Fibroblast of lung (primary cell): ENCODE measurements at regions not wholly inside any gene's neighbourhood (a gene's known extent, or its start where the extent isn't known, plus 50 kb on each side); places are given as distances from the start of the nearest gene placed in this dataset.

Experiments used
- DNase-seq, 2 donors: peaks; one replicate each; pipeline versions ENCODE4 v3.0.0 to v3.0.0-alpha.2; 2010; ENCODE audit warnings: low read depth in 2 of 2
- H2AFZ ChIP-seq: 2 replicates; pipeline ENCODE4 v1.5.1; 2012; ENCODE audit warnings: low read length, control low read depth, inconsistent platforms
- H3K27ac ChIP-seq: 2 replicates; pipeline ENCODE4 v1.5.1; 2011; ENCODE audit warnings: low read length, control low read depth; ENCODE audit not compliant: insufficient read depth
- H3K27me3 ChIP-seq: 2 replicates; pipeline ENCODE4 v1.5.1; 2011; ENCODE audit warnings: mild to moderate bottlenecking, low read length; ENCODE audit not compliant: control insufficient read depth, insufficient read depth
- H3K36me3 ChIP-seq: 2 replicates; pipeline ENCODE4 v1.5.1; 2011; ENCODE audit warnings: low read length; ENCODE audit not compliant: control insufficient read depth, insufficient read depth
- H3K4me1 ChIP-seq: 2 replicates; pipeline ENCODE4 v1.5.1; 2011; ENCODE audit warnings: low read length; ENCODE audit not compliant: control insufficient read depth, insufficient read depth; ENCODE audit errors: extremely low read depth
- H3K4me2 ChIP-seq: 2 replicates; pipeline ENCODE4 v1.5.1; 2011; ENCODE audit warnings: low read length, control low read depth; ENCODE audit not compliant: insufficient read depth; ENCODE audit errors: extremely low read depth
- H3K4me3 ChIP-seq, 4 experiments: fragments of 200-600 bp in 1 of 4; sonication (generic) in 1 of 4; replicated peaks in 1 of 4; 2 replicates each; pipeline ENCODE4 v1.5.1; 2011 to 2016; ENCODE audit warnings: low read length in 4 of 4, low read depth in 3 of 4, mild to moderate bottlenecking in 3 of 4, control low read depth in 2 of 4, inconsistent platforms in 1 of 4, mixed read lengths in 1 of 4; ENCODE audit not compliant: insufficient read depth in 1 of 4; ENCODE audit errors: control extremely low read depth in 1 of 4
- H3K79me2 ChIP-seq: 2 replicates; pipeline ENCODE4 v1.5.1; 2012; ENCODE audit warnings: mild to moderate bottlenecking, low read length, inconsistent platforms; ENCODE audit not compliant: control insufficient read depth, insufficient read depth
- H3K9ac ChIP-seq: 2 replicates; pipeline ENCODE4 v1.5.1; 2011; ENCODE audit warnings: mild to moderate bottlenecking, low read length, control low read depth; ENCODE audit not compliant: insufficient read depth
- H3K9me3 ChIP-seq: 2 replicates; pipeline ENCODE4 v1.5.1; 2012; ENCODE audit warnings: low read depth, low read length; ENCODE audit not compliant: control insufficient read depth, insufficient read depth
- H4K20me1 ChIP-seq: 2 replicates; pipeline ENCODE4 v1.5.1; 2011; ENCODE audit warnings: low read length; ENCODE audit not compliant: control insufficient read depth, insufficient read depth; ENCODE audit errors: extremely low read depth
- CTCF ChIP-seq, 2 donors: IDR thresholded peaks in 1 of 2; conservative IDR thresholded peaks in 1 of 2; 1 replicate in 1 of 2; 2 replicates in 1 of 2; pipeline ENCODE4 v1.5.1; 2011 to 2012; ENCODE audit warnings: low read length in 2 of 2, control low read depth in 1 of 2, inconsistent platforms in 1 of 2, low read depth in 1 of 2, mild to moderate bottlenecking in 1 of 2
- EZH2 ChIP-seq: IDR thresholded peaks from 2 replicates; pipeline ENCODE4 v1.5.1; 2012; ENCODE audit warnings: low read length, control low read depth, mild to moderate bottlenecking; ENCODE audit errors: missing control alignments

- H2AFZ ChIP-seq, result no peak overlapping the region
- no peaks in the 10 kb centered on the region for H3K36me3 ChIP-seq
- no peaks in the 10 kb centered on the region for H3K79me2 ChIP-seq
- H3K27me3 ChIP-seq, result no peaks in the 10 kb centered on the region
- H3K9me3 ChIP-seq, result no peaks in the 10 kb centered on the region
- no peak for DNase-seq
- no peak overlapping the region for H3K4me2 ChIP-seq
- no peaks in the 10 kb centered on the region for H3K4me1 ChIP-seq
- H3K9ac ChIP-seq, result no peak overlapping the region
- H3K4me3 ChIP-seq, result no peak overlapping the region
- TF ChIP-seq EZH2 (no peak), CTCF (conservative IDR thresholded peaks at IDR 0.05 in 1 of 2, IDR thresholded peaks at IDR 0.05 in 1 of 2; ENCODE audit: low read depth in 1 of 2, low read length in 2 of 2) (no peak)
- no peak overlapping the region for H3K27ac ChIP-seq
- H4K20me1 ChIP-seq, result no peaks in the 10 kb centered on the region
Observed at GRCh38 chr7:79523436-79523835, 70.0 kb upstream of the MAGI2 start.

DNA sequence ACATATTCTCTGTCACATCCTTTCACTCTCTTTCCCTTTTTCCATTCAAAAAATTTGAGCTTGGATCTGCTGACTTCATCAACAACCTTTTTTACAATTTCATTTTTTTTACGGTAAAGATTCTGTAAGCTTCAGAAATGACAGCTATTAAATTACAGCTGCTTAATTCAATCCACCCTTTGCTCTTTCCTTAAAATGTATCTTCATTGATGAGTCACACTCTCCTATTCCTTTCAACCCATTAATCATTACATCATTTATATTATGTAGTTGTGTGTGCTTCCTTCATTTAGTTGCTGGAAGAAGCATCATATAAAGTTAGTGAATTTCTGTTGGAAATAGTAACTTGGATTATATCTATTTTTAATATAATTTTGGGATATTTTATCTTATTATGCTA, 67.1 kb upstream of the MAGI2 start:
- Histone ChIP-seq H3K4me3 (no peak overlapping the region), H3K9ac (no peak overlapping the region), H3K27me3 (no peaks in the 10 kb centered on the region), H2AFZ (no peak overlapping the region), H3K9me3 (no peaks in the 10 kb centered on the region), H3K4me2 (no peak overlapping the region), H3K4me1 (no peaks in the 10 kb centered on the region), H4K20me1 (no peaks in the 10 kb centered on the region), H3K27ac (no peak overlapping the region), H3K36me3 (no peaks in the 10 kb centered on the region), H3K79me2 (no peaks in the 10 kb centered on the region)
- TF ChIP-seq CTCF (conservative IDR thresholded peaks at IDR 0.05 in 1 of 2, IDR thresholded peaks at IDR 0.05 in 1 of 2; ENCODE audit: low read depth in 1 of 2, low read length in 2 of 2), result no peak
- TF ChIP-seq EZH2, result no peak
- peak in 1 of 2 donors; percentile 8 for DNase-seq

DNA sequence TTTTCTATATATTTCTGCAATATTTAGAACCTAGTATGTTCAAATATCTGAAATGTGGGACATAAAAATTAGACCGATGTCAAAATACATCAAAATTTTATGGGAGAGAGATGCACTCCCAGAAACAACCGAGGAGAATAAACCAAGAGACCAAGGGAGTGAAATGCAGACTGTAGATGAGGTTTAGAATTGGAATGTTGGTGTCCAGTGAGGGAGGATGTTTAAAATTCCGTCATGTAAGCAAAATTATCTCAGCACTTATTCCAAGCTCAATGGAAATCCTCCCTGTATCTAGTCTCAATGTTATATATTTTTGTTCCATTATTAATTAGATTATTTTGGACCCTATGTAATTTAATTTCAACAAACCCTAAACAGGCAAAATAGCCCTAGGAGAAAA, 61.9 kb upstream of the MAGI2 start:
- Histone ChIP-seq H3K9ac (no peak overlapping the region), H3K36me3 (no peaks in the 10 kb centered on the region), H3K4me2 (no peak overlapping the region), H3K79me2 (no peaks in the 10 kb centered on the region), H3K4me3 (no peak overlapping the region), H3K9me3 (no peaks in the 10 kb centered on the region), H3K27me3 (no peaks in the 10 kb centered on the region), H3K27ac (no peak overlapping the region), H4K20me1 (no peaks in the 10 kb centered on the region), H2AFZ (no peak overlapping the region), H3K4me1 (no peaks in the 10 kb centered on the region)
- DNase-seq, result no peak
- TF ChIP-seq EZH2, result no peak
- TF ChIP-seq CTCF (conservative IDR thresholded peaks at IDR 0.05 in 1 of 2, IDR thresholded peaks at IDR 0.05 in 1 of 2; ENCODE audit: low read depth in 1 of 2, low read length in 2 of 2), result no peak
